IMR-90 (cell line): ENCODE measurements at regions not wholly inside any gene's neighbourhood (a gene's known extent, or its start where the extent isn't known, plus 50 kb on each side); places are given as distances from the start of the nearest gene placed in this dataset.

Experiments
- ATAC-seq: fragments of 200-7000 bp; cut with Tn5 transposase; 2 replicates; pipeline ENCODE4 v1.9.1; 2020; ENCODE audit warnings: low read depth, mild to moderate bottlenecking, moderate library complexity
- BruUV-seq: library from RNA; stranded (reverse); fragments of 400-500 nt; replicated peaks from 2 replicates; lab custom pipeline; 2021; lab: Mats Ljungman, UMichigan
- CTCF ChIA-PET: fragments of 300-600 bp; formaldehyde crosslinking; extraction: SDS; loops from one replicate; lab custom pipeline; 2021; ENCODE audit warnings: antibody characterized with exemption; lab: Yijun Ruan, JAX
- POLR2A ChIA-PET: fragments of 300-600 bp; sonication (Branson Sonifier 250); formaldehyde crosslinking; loops from one replicate; lab custom pipeline; 2022; ENCODE audit warnings: antibody characterized with exemption; ENCODE audit not compliant: unreplicated experiment; lab: Charles Lee
- DNase-seq: peaks from one replicate; pipeline ENCODE4 v3.0.0; 2013
- H2AFZ ChIP-seq: replicated peaks from 2 replicates; pipeline ENCODE3; 2013; ENCODE audit warnings: low read length, mild to moderate bottlenecking; ENCODE audit not compliant: poor library complexity
- H2AK5ac ChIP-seq: 2 replicates; pipeline ENCODE4 v1.6.1; 2013; ENCODE audit warnings: low read depth, low read length, inconsistent platforms
- H2AK9ac ChIP-seq: replicated peaks from 2 replicates; pipeline ENCODE3; 2013; ENCODE audit warnings: mild to moderate bottlenecking, low read depth, low read length, moderate library complexity; ENCODE audit not compliant: poor library complexity
- H2BK120ac ChIP-seq: 2 replicates; pipeline ENCODE4 v1.6.1; 2013; ENCODE audit warnings: low read depth, low read length, inconsistent platforms
- H2BK15ac ChIP-seq: 3 replicates; pipeline ENCODE4 v1.6.1; 2013; ENCODE audit warnings: low read depth, low read length, inconsistent platforms
- H2BK20ac ChIP-seq: 2 replicates; pipeline ENCODE4 v1.6.1; 2013; ENCODE audit warnings: low read depth, mild to moderate bottlenecking, inconsistent platforms, low read length, moderate library complexity
- H2BK5ac ChIP-seq: 2 replicates; pipeline ENCODE4 v1.6.1; 2013; ENCODE audit warnings: mild to moderate bottlenecking, low read depth, low read length, inconsistent platforms; ENCODE audit not compliant: poor library complexity, severe bottlenecking
- H3K14ac ChIP-seq: replicated peaks from 2 replicates; pipeline ENCODE4 v1.6.1; 2013; ENCODE audit warnings: low read depth, low read length, inconsistent platforms
- H3K18ac ChIP-seq: 2 replicates; pipeline ENCODE4 v1.6.1; 2013; ENCODE audit warnings: low read depth, low read length, control low read depth
- H3K23ac ChIP-seq: 2 replicates; pipeline ENCODE4 v1.6.1; 2013; ENCODE audit warnings: low read depth, low read length, inconsistent platforms
- H3K27ac ChIP-seq: 2 replicates; pipeline ENCODE4 v1.5.1; 2013; ENCODE audit warnings: mild to moderate bottlenecking, control low read depth, low read length; ENCODE audit not compliant: insufficient read depth
- H3K27me3 ChIP-seq: 2 replicates; pipeline ENCODE4 v1.6.1; 2013; ENCODE audit warnings: low read length; ENCODE audit not compliant: control insufficient read depth, insufficient read depth
- H3K36me3 ChIP-seq: 2 replicates; pipeline ENCODE4 v1.6.1; 2013; ENCODE audit warnings: low read length, mixed read lengths; ENCODE audit not compliant: control insufficient read depth, insufficient read depth
- H3K4ac ChIP-seq: 2 replicates; pipeline ENCODE4 v1.6.1; 2013; ENCODE audit warnings: low read depth, low read length, inconsistent platforms
- H3K4me1 ChIP-seq: 2 replicates; pipeline ENCODE4 v1.6.1; 2013; ENCODE audit warnings: low read length, mixed read lengths; ENCODE audit not compliant: control insufficient read depth, insufficient read depth
- H3K4me2 ChIP-seq: 2 replicates; pipeline ENCODE4 v1.6.1; 2013; ENCODE audit warnings: low read depth, mild to moderate bottlenecking, control low read depth, low read length, moderate library complexity
- H3K4me3 ChIP-seq: 2 replicates; pipeline ENCODE4 v1.5.1; 2013; ENCODE audit warnings: low read depth, mild to moderate bottlenecking, control low read depth, low read length, moderate library complexity; ENCODE audit not compliant: insufficient read depth
- H3K56ac ChIP-seq: 2 replicates; pipeline ENCODE4 v1.6.1; 2013; ENCODE audit warnings: low read length, inconsistent platforms; ENCODE audit not compliant: insufficient read depth; ENCODE audit errors: extremely low read depth
- H3K79me1 ChIP-seq, 2 experiments: 2 replicates each; pipeline ENCODE4 v1.6.1; 2013; ENCODE audit warnings: low read length in 2 of 2, inconsistent platforms in 1 of 2, low read depth in 1 of 2
- H3K9ac ChIP-seq: 2 replicates; pipeline ENCODE4 v1.6.1; 2013; ENCODE audit warnings: low read depth, low read length, control low read depth
- H3K9me1 ChIP-seq: 2 replicates; pipeline ENCODE4 v1.6.1; 2013; ENCODE audit warnings: low read length, inconsistent platforms; ENCODE audit not compliant: insufficient read depth
- H3K9me3 ChIP-seq: 2 replicates; pipeline ENCODE4 v1.6.1; 2013; ENCODE audit warnings: low read length; ENCODE audit not compliant: control insufficient read depth, insufficient read depth
- H4K20me1 ChIP-seq: 2 replicates; pipeline ENCODE4 v1.6.1; 2013; ENCODE audit warnings: low read length, inconsistent platforms; ENCODE audit not compliant: insufficient read depth
- H4K5ac ChIP-seq: 2 replicates; pipeline ENCODE4 v1.6.1; 2013; ENCODE audit warnings: mild to moderate bottlenecking, low read depth, low read length, control low read depth
- H4K8ac ChIP-seq, 2 experiments: 2 replicates each; pipeline ENCODE4 v1.6.1; 2013; ENCODE audit warnings: low read depth in 2 of 2, low read length in 2 of 2, control low read depth in 1 of 2, inconsistent platforms in 1 of 2
- H4K91ac ChIP-seq: 2 replicates; pipeline ENCODE4 v1.6.1; 2013; ENCODE audit warnings: low read depth, low read length, inconsistent platforms; ENCODE audit not compliant: insufficient read depth
- BHLHE40 ChIP-seq: fragments of 150-350 bp; IDR thresholded peaks from 2 replicates; pipeline ENCODE4 v1.6.1; 2016; ENCODE audit warnings: mild to moderate bottlenecking, low read depth, low read length
- CEBPB ChIP-seq: IDR thresholded peaks from 2 replicates; pipeline ENCODE4 v1.6.1; 2012; ENCODE audit warnings: low read depth, low read length, improper control_type of control experiment
- CHD1 ChIP-seq: IDR thresholded peaks from 2 replicates; pipeline ENCODE4 v1.6.1; 2012; ENCODE audit warnings: low read depth, low read length, improper control_type of control experiment
- ELK1 ChIP-seq: fragments of 150-350 bp; IDR thresholded peaks from 2 replicates; pipeline ENCODE4 v1.6.1; 2016; ENCODE audit warnings: low read depth, mild to moderate bottlenecking, low read length, moderate library complexity, borderline replicate concordance
- FOS ChIP-seq: fragments of 150-350 bp; IDR thresholded peaks from 2 replicates; pipeline ENCODE4 v1.6.1; 2016; ENCODE audit warnings: low read depth, low read length
- MAFK ChIP-seq: IDR thresholded peaks from 2 replicates; pipeline ENCODE4 v1.6.1; 2012; ENCODE audit warnings: low read depth, low read length, improper control_type of control experiment
- MAZ ChIP-seq: IDR thresholded peaks from 2 replicates; pipeline ENCODE4 v1.6.1; 2012; ENCODE audit warnings: low read depth, mild to moderate bottlenecking, low read length, improper control_type of control experiment, moderate library complexity, borderline replicate concordance
- MXI1 ChIP-seq: IDR thresholded peaks from 2 replicates; pipeline ENCODE4 v1.6.1; 2012; ENCODE audit warnings: low read depth, mild to moderate bottlenecking, low read length, moderate library complexity, borderline replicate concordance
- NFE2L2 ChIP-seq: fragments of 150-350 bp; IDR thresholded peaks from 2 replicates; pipeline ENCODE4 v1.6.1; 2016; ENCODE audit warnings: low read depth, mild to moderate bottlenecking, low read length
- POLR2A ChIP-seq: IDR thresholded peaks from 2 replicates; pipeline ENCODE4 v1.6.1; 2012; ENCODE audit warnings: mild to moderate bottlenecking, low read depth, low read length
- RAD21 ChIP-seq: IDR thresholded peaks from 2 replicates; pipeline ENCODE4 v1.6.1; 2012; ENCODE audit warnings: low read length, improper control_type of control experiment
- RCOR1 ChIP-seq: IDR thresholded peaks from 2 replicates; pipeline ENCODE4 v1.6.1; 2012; ENCODE audit warnings: mild to moderate bottlenecking, low read length, improper control_type of control experiment; ENCODE audit not compliant: insufficient replicate concordance
- RFX5 ChIP-seq: IDR thresholded peaks from 2 replicates; pipeline ENCODE4 v1.8.0; 2012; ENCODE audit warnings: low read depth, mild to moderate bottlenecking, low read length, moderate library complexity
- SMC3 ChIP-seq: fragments of 150-350 bp; IDR thresholded peaks from 2 replicates; pipeline ENCODE4 v1.6.1; 2016; ENCODE audit warnings: low read depth, mild to moderate bottlenecking, antibody characterized with exemption, low read length, moderate library complexity
- WGBS, 2 experiments: methylation state at CpG; one replicate each; pipeline versions ENCODE4 v1.1.5 to v1.1.7; 2013; ENCODE audit warnings: missing lambda C conversion rate in 2 of 2; ENCODE audit not compliant: insufficient read length in 1 of 2; ENCODE audit errors: extremely low coverage in 2 of 2; 5-methylcytosine and 5-hydroxymethylcytosine counted together
- dilution Hi-C: fragments of 300-500 bp; cut with HindIII; formaldehyde crosslinking; loops from one replicate; pipeline ENCODE4 v1.14.3; 2018; ENCODE audit warnings: low sequenced_read_pairs; ENCODE audit not compliant: unreplicated experiment
- in situ Hi-C: fragments of 300-500 bp; cut with MboI; formaldehyde crosslinking; loops from 3 replicates; pipeline ENCODE4 v1.14.3; 2019; ENCODE audit warnings: low sequenced_read_pairs, inconsistent platforms, mixed read lengths
- intact Hi-C: fragments of 100-400 bp; cut with micrococcal nuclease; formaldehyde crosslinking; loops from 2 replicates; pipeline ENCODE4 v1.10.0; 2022
- TF ChIP-seq, protein P1 (sequence below): conservative IDR thresholded peaks from 2 replicates; pipeline ENCODE4 v1.5.1; 2012; ENCODE audit warnings: mild to moderate bottlenecking, low read depth, low read length, improper control_type of control experiment
- TF ChIP-seq, protein P2 (sequence below): fragments of 150-350 bp; IDR thresholded peaks from 2 replicates; pipeline ENCODE4 v1.6.1; 2017; ENCODE audit warnings: mild to moderate bottlenecking, antibody characterized with exemption, low read length, low read depth

- H3K9me3 ChIP-seq, result no peaks in the 10 kb centered on the region
- H2AFZ ChIP-seq, result peak overlapping the region; percentile 7
- in situ Hi-C loops (no loop called here), dilution Hi-C loops (no loop called here), intact Hi-C loops (no loop called here)
- H2BK120ac ChIP-seq, result no peak overlapping the region
- no peak overlapping the region for H3K4me3 ChIP-seq
- ATAC-seq, result peak; percentile 37
- peak overlapping the region; percentile 9; the same call in 1 of the 2 replicates for H3K23ac ChIP-seq
- H3K36me3 ChIP-seq, result no peaks in the 10 kb centered on the region
- no peak overlapping the region for H2BK5ac ChIP-seq
- H2AK5ac ChIP-seq, result no peak overlapping the region
- 100% methylated on average over 2 of the region's 4 CpGs; no CpG with 5 or more reads in 1 of the 2 experiments for WGBS, 2 experiments
- H3K27ac ChIP-seq, result no peak overlapping the region
- POLR2A ChIA-PET, result no interaction called here
- 0 out of 2 replicates have a peak overlapping the region, but pooled peaks have one; percentile 53 for H3K14ac ChIP-seq
- CTCF ChIA-PET, result interaction anchor here (1.3 kb wide), 1 partner anchor 168 kb away, joined by 4 read pairs; no protein-coding TSS in a partner anchor
- H3K9me1 ChIP-seq, result peaks cover 4% of the 10 kb centered on the region; the same call in 1 of the 2 replicates
- TF ChIP-seq BHLHE40, result no peak
- no peak for TF ChIP-seq CHD1
- TF ChIP-seq ELK1, result no peak
- TF ChIP-seq RAD21, result no peak
- no peak for TF ChIP-seq MXI1
- TF ChIP-seq, protein P1, sequence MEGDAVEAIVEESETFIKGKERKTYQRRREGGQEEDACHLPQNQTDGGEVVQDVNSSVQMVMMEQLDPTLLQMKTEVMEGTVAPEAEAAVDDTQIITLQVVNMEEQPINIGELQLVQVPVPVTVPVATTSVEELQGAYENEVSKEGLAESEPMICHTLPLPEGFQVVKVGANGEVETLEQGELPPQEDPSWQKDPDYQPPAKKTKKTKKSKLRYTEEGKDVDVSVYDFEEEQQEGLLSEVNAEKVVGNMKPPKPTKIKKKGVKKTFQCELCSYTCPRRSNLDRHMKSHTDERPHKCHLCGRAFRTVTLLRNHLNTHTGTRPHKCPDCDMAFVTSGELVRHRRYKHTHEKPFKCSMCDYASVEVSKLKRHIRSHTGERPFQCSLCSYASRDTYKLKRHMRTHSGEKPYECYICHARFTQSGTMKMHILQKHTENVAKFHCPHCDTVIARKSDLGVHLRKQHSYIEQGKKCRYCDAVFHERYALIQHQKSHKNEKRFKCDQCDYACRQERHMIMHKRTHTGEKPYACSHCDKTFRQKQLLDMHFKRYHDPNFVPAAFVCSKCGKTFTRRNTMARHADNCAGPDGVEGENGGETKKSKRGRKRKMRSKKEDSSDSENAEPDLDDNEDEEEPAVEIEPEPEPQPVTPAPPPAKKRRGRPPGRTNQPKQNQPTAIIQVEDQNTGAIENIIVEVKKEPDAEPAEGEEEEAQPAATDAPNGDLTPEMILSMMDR, result no peak
- no peak for TF ChIP-seq CEBPB
- TF ChIP-seq, protein P2, sequence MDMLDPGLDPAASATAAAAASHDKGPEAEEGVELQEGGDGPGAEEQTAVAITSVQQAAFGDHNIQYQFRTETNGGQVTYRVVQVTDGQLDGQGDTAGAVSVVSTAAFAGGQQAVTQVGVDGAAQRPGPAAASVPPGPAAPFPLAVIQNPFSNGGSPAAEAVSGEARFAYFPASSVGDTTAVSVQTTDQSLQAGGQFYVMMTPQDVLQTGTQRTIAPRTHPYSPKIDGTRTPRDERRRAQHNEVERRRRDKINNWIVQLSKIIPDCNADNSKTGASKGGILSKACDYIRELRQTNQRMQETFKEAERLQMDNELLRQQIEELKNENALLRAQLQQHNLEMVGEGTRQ, result no peak
- no peak for TF ChIP-seq FOS
- TF ChIP-seq NFE2L2, result no peak
- TF ChIP-seq RFX5, result no peak
- TF ChIP-seq SMC3, result no peak
- TF ChIP-seq RCOR1, result no peak
- TF ChIP-seq POLR2A, result no peak
- TF ChIP-seq MAZ, result no peak
- no peak for TF ChIP-seq MAFK
- H4K91ac ChIP-seq, result no peak overlapping the region
- H4K8ac ChIP-seq, result no peak overlapping the region
- H2AK9ac ChIP-seq, result peak overlapping the region; percentile 23
- peak; percentile 29 for DNase-seq
- no peak overlapping the region for H3K9ac ChIP-seq
- H3K4me2 ChIP-seq, result no peak overlapping the region
- no peak overlapping the region for H2BK15ac ChIP-seq
- BruUV-seq, result no TSS peak
- no peak overlapping the region for H2BK20ac ChIP-seq
- peaks cover 5% of the 10 kb centered on the region for H3K27me3 ChIP-seq
- no peaks in the 10 kb centered on the region for H4K20me1 ChIP-seq
- H4K5ac ChIP-seq, result no peak overlapping the region
- H3K4me1 ChIP-seq, result peaks cover 3% of the 10 kb centered on the region; the same call in 1 of the 2 replicates
- no peak overlapping the region for H3K56ac ChIP-seq
- H3K79me1 ChIP-seq, result no peaks in the 10 kb centered on the region
- H3K4ac ChIP-seq, result no peak overlapping the region
- no peak overlapping the region for H3K18ac ChIP-seq
Observed at GRCh38 chr13:29676535-29676934, 81.0 kb upstream of the SLC7A1 start.
